Heart left ventricle (tissue), 16 donors: ENCODE measurements at regions not wholly inside any gene's neighbourhood (a gene's known extent, or its start where the extent isn't known, plus 50 kb on each side); places are given as distances from the start of the nearest gene placed in this dataset.
A peak's percentile ranks its signal among the peaks of the same experiment; 100 is the strongest.

Experiments
- ATAC-seq, 4 donors: fragments of 200-7000 bp; cut with Tn5 transposase; one replicate each; pipeline ENCODE4 v1.9.1; 2020 to 2022; ENCODE audit warnings: moderate library complexity in 4 of 4, mild to moderate bottlenecking in 3 of 4, moderate number of reproducible peaks in 1 of 4
- DNase-seq, 5 donors: peaks; one replicate each; pipeline ENCODE4 v3.0.0-alpha.2; 2020
- H3K27ac ChIP-seq, 12 donors: fragments of 200-600 bp; sonication (generic) in 4 of 12; one replicate each; pipeline versions ENCODE4 v1.5.0 to v1.8.0; 2016 to 2022; ENCODE audit warnings: mild to moderate bottlenecking in 2 of 12
- H3K27me3 ChIP-seq, 9 donors: fragments of 200-600 bp; sonication (generic) in 2 of 9; one replicate each; pipeline versions ENCODE4 v1.5.1 to v1.8.0; 2016 to 2022; ENCODE audit warnings: mild to moderate bottlenecking in 3 of 9
- H3K36me3 ChIP-seq, 9 donors: fragments of 200-600 bp; sonication (generic) in 2 of 9; one replicate each; pipeline versions ENCODE4 v1.5.0 to v1.8.0; 2018 to 2022; ENCODE audit warnings: mild to moderate bottlenecking in 2 of 9
- H3K4me1 ChIP-seq, 12 donors: fragments of 200-600 bp; sonication (generic) in 4 of 12; one replicate each; pipeline versions ENCODE4 v1.5.0 to v1.8.0; 2016 to 2022; ENCODE audit warnings: mild to moderate bottlenecking in 3 of 12
- H3K4me3 ChIP-seq, 12 donors: fragments of 200-600 bp; sonication (generic) in 4 of 12; one replicate each; pipeline versions ENCODE4 v1.5.0 to v1.8.0; 2017 to 2022; ENCODE audit warnings: mild to moderate bottlenecking in 9 of 12, moderate library complexity in 4 of 12
- H3K9me3 ChIP-seq, 12 donors: fragments of 200-600 bp; sonication (generic) in 4 of 12; one replicate each; pipeline versions ENCODE4 v1.5.0 to v1.8.0; 2016 to 2022; ENCODE audit warnings: mild to moderate bottlenecking in 1 of 12
- CTCF ChIP-seq, 12 donors: fragments of 200-600 bp; sonication (generic) in 4 of 12; IDR thresholded peaks; one replicate each; pipeline versions ENCODE4 v1.5.0 to v1.8.0; 2018 to 2022; ENCODE audit warnings: antibody characterized with exemption in 12 of 12, mild to moderate bottlenecking in 5 of 12
- POLR2A ChIP-seq, 2 donors: fragments of 450-650 bp; IDR thresholded peaks; one replicate each; pipeline ENCODE4 v1.6.1; 2017; ENCODE audit warnings: antibody characterized with exemption in 2 of 2, mild to moderate bottlenecking in 2 of 2, moderate library complexity in 2 of 2
- WGBS, 4 donors: extraction: QIAGEN DNeasy Blood & Tissue Kit in 2 of 4; methylation state at CpG; one replicate each; pipeline versions ENCODE4 v1.1.5 to v1.1.7; 2013 to 2018; 5-methylcytosine and 5-hydroxymethylcytosine counted together
- intact Hi-C, 10 donors: fragments of 100-400 bp; cut with DNase I; formaldehyde crosslinking; loops; one replicate each; pipeline versions ENCODE4 v1.11.1 to v1.14.2; 2022
- donor health status: ischemic (EF 13 %, LVEDD 7.1; RV severe dilation, severe dysfunction).
- donor health status: healthy with polysubstance abuse.
- donor health status: DM: no; HTN: yes; CAD: no.
- donor health status: DM: no; HTN: no; CAD: no.
- donor health status: ischemic (EF 25% LVEDD 6.9; RV normal size, moderate dysfunction).
- donor health status: ischemic (EF 25% LVEDD 5.7; RV mildly dilated, moderate dysfunction).
- donor health status: healthy.
- donor health status: DM: yes; HTN: yes; CAD: no.
- donor health status: ischemic (EF 35%, LVEDD 5.7; RV mildly dilated, moderate dysfunction).
- donor health status: nonischemic (EF 11% LVEDD 7.7; RV severe dilation, severe dysfunction).
- donor health status: DM: yes; HTN: yes; CAD: no.
- donor health status: PGD.
- donor health status: ischemic (EF 29% LVEDD 5.4; RV normal size, mild dysfunction).
- donor health status: nonischemic (EF 23%, LVEDD 6.1; RV moderate dilation, normal function).

GRCh38 chr5:173423452-173424117 lies 95.4 kb upstream of the STC2 start:
- 43 to 69% (median 59%) methylated on average over 6 to 7 of the region's 7 CpGs for WGBS, 4 donors
- Histone ChIP-seq H3K36me3 (no peaks in the 10 kb centered on the region), H3K4me3 (no peak overlapping the region), H3K27me3 (no peaks in the 10 kb centered on the region), H3K9me3 (peaks cover 0 to 22% (median 6%) of the 10 kb centered on the region in 12 donors), H3K27ac (peak overlapping the region in 2 of 12 donors; percentile 22 to 61), H3K4me1 (no peaks in the 10 kb centered on the region)
- TF ChIP-seq POLR2A (IDR thresholded peaks at IDR 0.05) (no peak), CTCF (IDR thresholded peaks at IDR 0.05) (no peak)
- intact Hi-C loops: loop anchor here in 1 of 10 donors (2.0 kb wide), 1 partner anchor 79 kb away; no protein-coding TSS in a partner anchor
- peak; percentile 48 to 75 (median 72) for ATAC-seq
- peak in 1 of 5 donors; percentile 37 for DNase-seq

- Histone ChIP-seq H3K4me3 (no peak overlapping the region), H3K36me3 (no peaks in the 10 kb centered on the region), H3K27me3 (no peaks in the 10 kb centered on the region), H3K27ac (peak overlapping the region in 1 of 12 donors; percentile 57), H3K9me3 (peaks cover 0 to 25% (median 6%) of the 10 kb centered on the region in 12 donors), H3K4me1 (no peaks in the 10 kb centered on the region)
- TF ChIP-seq CTCF (IDR thresholded peaks at IDR 0.05) (no peak), POLR2A (IDR thresholded peaks at IDR 0.05) (no peak)
- 65 to 83% (median 80%) methylated on average over 11 of the region's 11 CpGs for WGBS, 4 donors
- intact Hi-C loops: no loop called here
- no peak for DNase-seq
- ATAC-seq: no peak
These were observed 91.9 kb upstream of the STC2 start for GRCh38 chr5:173420108-173420507.

- DNase-seq: no peak
- WGBS, 4 donors: 89 to 97% (median 94%) methylated on average over 5 of the region's 5 CpGs
- Histone ChIP-seq H3K9me3 (peaks cover 0 to 1% (median 0%) of the 10 kb centered on the region in 12 donors), H3K36me3 (no peaks in the 10 kb centered on the region), H3K27me3 (peaks cover 0 to 5% (median 0%) of the 10 kb centered on the region in 9 donors), H3K4me3 (no peak overlapping the region), H3K4me1 (no peaks in the 10 kb centered on the region), H3K27ac (no peak overlapping the region)
- no peak for TF ChIP-seq CTCF (IDR thresholded peaks at IDR 0.05)
- no peak for TF ChIP-seq POLR2A (IDR thresholded peaks at IDR 0.05)
- ATAC-seq: no peak
- intact Hi-C loops: no loop called here
These were observed 85.3 kb upstream of the STC2 start for GRCh38 chr5:173413471-173413982.

- WGBS, 4 donors: 65 to 81% (median 72%) methylated on average over 12 of the region's 12 CpGs
- no peak overlapping the region for H3K27ac ChIP-seq
- H3K36me3 ChIP-seq: no peaks in the 10 kb centered on the region
- intact Hi-C loops: no loop called here
- no peak overlapping the region for H3K4me3 ChIP-seq
- DNase-seq (no peak), ATAC-seq (no peak)
- no peaks in the 10 kb centered on the region for H3K4me1 ChIP-seq
- TF ChIP-seq CTCF (IDR thresholded peaks at IDR 0.05) (no peak), POLR2A (IDR thresholded peaks at IDR 0.05) (no peak)
- H3K27me3 ChIP-seq: peaks cover 0 to 5% (median 0%) of the 10 kb centered on the region in 9 donors
- H3K9me3 ChIP-seq: no peaks in the 10 kb centered on the region
These were observed 84.4 kb upstream of the STC2 start for GRCh38 chr5:173412566-173412965.
